ENCODE measurements at regions not wholly inside any gene's neighbourhood (a gene's known extent, or its start where the extent isn't known, plus 50 kb on each side); places are given as distances from the start of the nearest gene placed in this dataset.
"Not testable (repeated sequence)": the region's sequence is repeated elsewhere in the genome, so short reads cannot be mapped to it uniquely, and the experiment has no call there.

DNA sequence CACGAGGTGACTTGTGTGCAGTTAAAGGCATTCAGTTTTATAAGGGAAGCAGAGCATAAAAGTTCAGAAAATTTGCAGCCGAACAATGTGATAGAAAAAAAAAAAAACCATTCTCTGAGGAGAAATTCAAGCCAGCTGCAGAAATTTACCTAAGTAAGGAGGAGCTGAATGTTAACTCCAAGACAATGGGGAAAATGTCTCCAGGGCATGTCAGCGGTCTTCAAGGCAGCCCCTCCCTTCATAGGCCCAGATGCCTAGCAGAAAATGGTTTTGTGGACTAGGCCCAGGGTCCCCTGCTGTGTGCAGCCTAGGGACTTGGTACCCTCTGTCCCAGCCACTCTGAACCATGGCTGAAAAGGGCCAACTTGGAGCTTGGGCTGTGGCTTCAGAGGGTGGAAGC is 1764.0 kb downstream of the C4orf33 start:
- Histone ChIP-seq H3K9ac (ENCODE audit: low read depth in 1 of 2, low read length in 2 of 2) (no peak overlapping the region), H3K27ac (ENCODE audit: low read depth, low read length) (no peak overlapping the region), H3K4me3 (ENCODE audit: low read depth in 1 of 2, low read length in 2 of 2) (no peak overlapping the region), H3K9me3 (ENCODE audit: control insufficient read depth in 1 of 2, low read length in 2 of 2) (peaks cover 0 to 2% of the 10 kb centered on the region in 2 donors), H3K36me3 (ENCODE audit: control insufficient read depth in 1 of 2, insufficient read depth in 2 of 2, low read length in 2 of 2) (no peaks in the 10 kb centered on the region), H3K27me3 (ENCODE audit: control insufficient read depth in 1 of 2, insufficient read depth in 2 of 2, low read length in 2 of 2) (no peaks in the 10 kb centered on the region), H3K4me1 (ENCODE audit: control insufficient read depth in 1 of 2, insufficient read depth in 2 of 2, low read length in 2 of 2) (no peaks in the 10 kb centered on the region)

DNA sequence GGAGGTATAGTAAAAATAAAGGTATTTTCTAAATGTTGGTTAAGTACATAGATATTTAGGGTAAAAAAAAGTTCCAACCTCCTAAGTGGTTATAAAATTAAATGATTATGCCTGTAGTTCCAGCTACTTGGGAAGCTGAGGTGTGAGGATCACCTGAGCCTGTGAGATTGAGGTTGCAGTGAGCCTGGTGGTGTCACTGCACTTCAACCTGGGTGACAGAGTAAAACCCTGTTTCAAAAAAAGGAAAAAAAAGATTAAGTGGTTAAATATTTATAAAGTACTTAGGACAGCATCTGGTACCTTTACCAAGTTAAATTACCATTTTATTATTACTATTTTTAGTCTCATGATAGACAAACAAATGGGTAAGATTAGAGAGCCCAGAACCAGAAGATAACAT is 1801.0 kb downstream of the C4orf33 start:
- no peaks in the 10 kb centered on the region for H3K36me3 ChIP-seq (ENCODE audit: control insufficient read depth in 1 of 2, insufficient read depth in 2 of 2, low read length in 2 of 2)
- H3K27ac ChIP-seq (ENCODE audit: low read depth, low read length): no peak overlapping the region
- no peaks in the 10 kb centered on the region for H3K27me3 ChIP-seq (ENCODE audit: control insufficient read depth in 1 of 2, insufficient read depth in 2 of 2, low read length in 2 of 2)
- H3K4me1 ChIP-seq (ENCODE audit: control insufficient read depth in 1 of 2, insufficient read depth in 2 of 2, low read length in 2 of 2): no peaks in the 10 kb centered on the region
- no peak overlapping the region for H3K9ac ChIP-seq (ENCODE audit: low read depth in 1 of 2, low read length in 2 of 2)
- no peaks in the 10 kb centered on the region for H3K9me3 ChIP-seq (ENCODE audit: control insufficient read depth in 1 of 2, low read length in 2 of 2)
- H3K4me3 ChIP-seq (ENCODE audit: low read depth in 1 of 2, low read length in 2 of 2): no peak overlapping the region

DNA sequence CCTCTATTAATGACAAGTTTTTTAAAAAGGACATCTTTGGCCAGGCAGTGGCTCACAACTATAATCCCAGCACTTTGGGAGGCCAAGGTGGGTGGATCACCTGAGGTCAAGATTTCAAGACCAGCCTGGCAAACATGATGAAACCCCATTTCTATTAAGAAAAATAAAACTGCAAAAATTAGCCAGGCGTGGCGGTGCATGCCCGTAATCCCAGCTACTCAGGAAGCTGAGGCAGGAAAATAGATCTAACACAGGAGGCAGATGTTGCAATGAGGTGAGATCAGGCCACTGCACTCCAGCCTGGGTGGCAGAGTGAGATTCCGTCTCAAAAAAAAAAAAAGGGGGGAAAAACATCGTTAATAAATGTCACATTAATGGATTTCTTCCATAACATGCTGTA is 1805.4 kb downstream of the C4orf33 start:
- H3K9me3 ChIP-seq (ENCODE audit: control insufficient read depth in 1 of 2, low read length in 2 of 2): no peaks in the 10 kb centered on the region

DNA sequence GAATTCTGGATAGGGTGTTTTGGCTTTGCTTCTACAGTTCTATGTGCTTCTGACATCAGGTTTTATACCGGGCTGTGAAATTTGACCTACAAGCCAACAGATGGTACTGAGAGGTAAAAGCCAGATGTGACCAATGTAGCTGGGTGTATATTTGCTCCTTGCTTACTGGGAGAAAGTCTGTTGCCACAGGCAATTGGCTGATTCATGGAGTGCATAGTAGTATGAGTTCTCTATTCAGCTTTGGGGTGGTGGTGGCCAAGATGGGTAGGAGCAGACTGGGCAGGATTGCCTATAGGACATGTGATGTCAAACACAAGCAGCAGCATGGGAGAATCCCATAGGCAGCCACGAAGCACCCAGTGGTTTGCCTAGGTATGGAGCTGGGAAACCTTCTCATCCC is 1827.0 kb downstream of the C4orf33 start:
- H3K9me3 ChIP-seq (ENCODE audit: control insufficient read depth in 1 of 2, low read length in 2 of 2): peaks cover 7 to 19% of the 10 kb centered on the region in 2 donors
- H3K27me3 ChIP-seq (ENCODE audit: control insufficient read depth in 1 of 2, insufficient read depth in 2 of 2, low read length in 2 of 2): no peaks in the 10 kb centered on the region
- no peak overlapping the region for H3K27ac ChIP-seq (ENCODE audit: low read depth, low read length)
- no peak overlapping the region for H3K9ac ChIP-seq (ENCODE audit: low read depth in 1 of 2, low read length in 2 of 2)
- H3K36me3 ChIP-seq (ENCODE audit: control insufficient read depth in 1 of 2, insufficient read depth in 2 of 2, low read length in 2 of 2): no peaks in the 10 kb centered on the region
- no peak overlapping the region for H3K4me3 ChIP-seq (ENCODE audit: low read depth in 1 of 2, low read length in 2 of 2)
- no peaks in the 10 kb centered on the region for H3K4me1 ChIP-seq (ENCODE audit: control insufficient read depth in 1 of 2, insufficient read depth in 2 of 2, low read length in 2 of 2)

More for the DNA sequence above, 1805.4 kb downstream of the C4orf33 start:
- no peaks in the 10 kb centered on the region for H3K4me1 ChIP-seq (ENCODE audit: control insufficient read depth in 1 of 2, insufficient read depth in 2 of 2, low read length in 2 of 2)
- H3K9ac ChIP-seq (ENCODE audit: low read depth in 1 of 2, low read length in 2 of 2): no peak overlapping the region
- no peak overlapping the region for H3K4me3 ChIP-seq (ENCODE audit: low read depth in 1 of 2, low read length in 2 of 2)
- no peaks in the 10 kb centered on the region for H3K36me3 ChIP-seq (ENCODE audit: control insufficient read depth in 1 of 2, insufficient read depth in 2 of 2, low read length in 2 of 2)
- no peaks in the 10 kb centered on the region for H3K27me3 ChIP-seq (ENCODE audit: control insufficient read depth in 1 of 2, insufficient read depth in 2 of 2, low read length in 2 of 2)
- H3K27ac ChIP-seq (ENCODE audit: low read depth, low read length): no peak overlapping the region

DNA sequence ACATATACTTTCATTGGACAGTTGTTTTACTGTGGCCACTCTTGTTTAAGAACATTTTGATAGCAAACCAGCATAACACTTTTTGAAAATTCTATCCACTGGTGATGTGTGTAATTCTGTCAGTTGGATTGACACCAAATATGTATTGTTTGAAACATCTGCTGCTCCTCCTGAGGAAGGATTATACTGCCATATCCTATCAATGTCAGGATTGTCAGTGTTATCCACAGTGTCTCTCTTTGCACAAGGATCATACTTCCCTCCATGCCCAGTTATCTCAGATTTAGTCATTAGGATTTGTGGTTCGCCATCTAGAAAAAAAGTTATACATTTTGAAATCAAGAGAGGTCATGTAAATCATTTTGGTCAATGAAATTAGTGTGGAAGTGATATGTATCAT is 1859.6 kb downstream of the C4orf33 start:
- H3K4me1 ChIP-seq (ENCODE audit: control insufficient read depth in 1 of 2, insufficient read depth in 2 of 2, low read length in 2 of 2): no peaks in the 10 kb centered on the region
- no peak overlapping the region for H3K9ac ChIP-seq (ENCODE audit: low read depth in 1 of 2, low read length in 2 of 2)
- H3K4me3 ChIP-seq (ENCODE audit: low read depth in 1 of 2, low read length in 2 of 2): no peak overlapping the region
- H3K36me3 ChIP-seq (ENCODE audit: control insufficient read depth in 1 of 2, insufficient read depth in 2 of 2, low read length in 2 of 2): no peaks in the 10 kb centered on the region
- H3K27ac ChIP-seq (ENCODE audit: low read depth, low read length): no peak overlapping the region
- H3K27me3 ChIP-seq (ENCODE audit: control insufficient read depth in 1 of 2, insufficient read depth in 2 of 2, low read length in 2 of 2): no peaks in the 10 kb centered on the region
- no peaks in the 10 kb centered on the region for H3K9me3 ChIP-seq (ENCODE audit: control insufficient read depth in 1 of 2, low read length in 2 of 2)

DNA sequence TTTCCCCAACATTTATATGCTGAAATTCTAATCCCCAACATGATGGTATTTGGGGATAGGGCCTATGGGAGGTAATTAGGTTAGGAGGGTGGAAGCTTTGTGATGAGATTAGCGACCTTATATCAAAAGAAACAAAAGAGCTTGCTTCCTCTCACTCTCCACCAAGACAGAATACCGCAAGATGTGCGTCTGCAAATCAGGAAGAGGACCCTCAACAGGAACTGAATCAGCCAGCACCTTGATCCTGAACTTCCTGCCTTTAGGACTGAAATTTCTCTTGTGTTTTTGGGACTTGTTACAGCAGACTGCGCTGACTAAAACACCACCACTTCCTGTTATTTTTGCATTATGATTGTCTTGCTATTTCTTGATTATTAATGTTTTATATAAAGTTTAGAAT is 1889.4 kb downstream of the C4orf33 start:
- H3K4me1 ChIP-seq (ENCODE audit: control insufficient read depth in 1 of 2, insufficient read depth in 2 of 2, low read length in 2 of 2): no peaks in the 10 kb centered on the region
- no peaks in the 10 kb centered on the region for H3K9me3 ChIP-seq (ENCODE audit: control insufficient read depth in 1 of 2, low read length in 2 of 2)
- H3K9ac ChIP-seq (ENCODE audit: low read depth in 1 of 2, low read length in 2 of 2): no peak overlapping the region
- no peaks in the 10 kb centered on the region for H3K36me3 ChIP-seq (ENCODE audit: control insufficient read depth in 1 of 2, insufficient read depth in 2 of 2, low read length in 2 of 2)
- no peak overlapping the region for H3K4me3 ChIP-seq (ENCODE audit: low read depth in 1 of 2, low read length in 2 of 2)
- H3K27me3 ChIP-seq (ENCODE audit: control insufficient read depth in 1 of 2, insufficient read depth in 2 of 2, low read length in 2 of 2): no peaks in the 10 kb centered on the region
- H3K27ac ChIP-seq (ENCODE audit: low read depth, low read length): no peak overlapping the region

DNA sequence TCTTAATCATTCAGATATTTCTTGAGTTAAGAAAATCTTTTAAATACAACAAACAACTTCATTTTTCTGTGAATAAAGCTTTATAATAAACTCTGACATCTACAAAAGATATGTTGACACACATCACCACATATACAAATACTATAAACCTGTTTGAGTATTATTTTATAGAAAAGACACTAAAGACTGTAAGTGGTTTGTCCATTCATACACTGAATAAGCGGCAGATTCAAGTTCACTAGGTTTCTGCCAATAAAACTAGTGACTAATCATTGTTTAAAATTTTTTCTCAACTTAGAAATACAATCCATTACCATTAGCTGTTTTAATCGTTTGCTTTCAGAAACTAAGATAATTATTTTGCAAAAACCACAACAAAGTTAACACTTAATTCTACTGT is 1900.0 kb downstream of the C4orf33 start:
- Histone ChIP-seq H3K27me3 (ENCODE audit: control insufficient read depth in 1 of 2, insufficient read depth in 2 of 2, low read length in 2 of 2) (no peaks in the 10 kb centered on the region), H3K27ac (ENCODE audit: low read depth, low read length) (no peak overlapping the region), H3K9ac (ENCODE audit: low read depth in 1 of 2, low read length in 2 of 2) (no peak overlapping the region), H3K9me3 (ENCODE audit: control insufficient read depth in 1 of 2, low read length in 2 of 2) (no peaks in the 10 kb centered on the region), H3K4me1 (ENCODE audit: control insufficient read depth in 1 of 2, insufficient read depth in 2 of 2, low read length in 2 of 2) (no peaks in the 10 kb centered on the region), H3K4me3 (ENCODE audit: low read depth in 1 of 2, low read length in 2 of 2) (no peak overlapping the region), H3K36me3 (ENCODE audit: control insufficient read depth in 1 of 2, insufficient read depth in 2 of 2, low read length in 2 of 2) (no peaks in the 10 kb centered on the region)

DNA sequence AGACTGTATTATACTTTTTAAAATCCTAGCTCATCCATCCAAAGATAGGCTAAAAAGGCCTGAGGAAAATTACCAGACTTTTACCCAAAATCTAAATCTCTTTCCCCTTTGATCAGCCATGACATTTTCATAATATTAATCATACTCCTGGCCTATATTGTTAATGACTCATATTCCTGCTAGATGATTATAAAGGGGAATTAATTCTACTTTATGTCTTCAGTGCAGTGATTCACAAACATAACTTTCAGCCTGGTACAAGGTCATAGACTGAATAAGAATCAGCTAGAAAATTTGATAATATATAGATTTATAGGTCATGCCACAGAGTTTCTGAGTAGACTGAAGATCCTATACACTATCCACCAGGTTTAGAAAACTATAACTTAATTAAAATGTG is 1905.4 kb downstream of the C4orf33 start:
- Histone ChIP-seq H3K4me3 (ENCODE audit: low read depth in 1 of 2, low read length in 2 of 2) (no peak overlapping the region), H3K27me3 (ENCODE audit: control insufficient read depth in 1 of 2, insufficient read depth in 2 of 2, low read length in 2 of 2) (no peaks in the 10 kb centered on the region), H3K27ac (ENCODE audit: low read depth, low read length) (no peak overlapping the region), H3K36me3 (ENCODE audit: control insufficient read depth in 1 of 2, insufficient read depth in 2 of 2, low read length in 2 of 2) (no peaks in the 10 kb centered on the region), H3K9me3 (ENCODE audit: control insufficient read depth in 1 of 2, low read length in 2 of 2) (no peaks in the 10 kb centered on the region), H3K4me1 (ENCODE audit: control insufficient read depth in 1 of 2, insufficient read depth in 2 of 2, low read length in 2 of 2) (no peaks in the 10 kb centered on the region), H3K9ac (ENCODE audit: low read depth in 1 of 2, low read length in 2 of 2) (no peak overlapping the region)

DNA sequence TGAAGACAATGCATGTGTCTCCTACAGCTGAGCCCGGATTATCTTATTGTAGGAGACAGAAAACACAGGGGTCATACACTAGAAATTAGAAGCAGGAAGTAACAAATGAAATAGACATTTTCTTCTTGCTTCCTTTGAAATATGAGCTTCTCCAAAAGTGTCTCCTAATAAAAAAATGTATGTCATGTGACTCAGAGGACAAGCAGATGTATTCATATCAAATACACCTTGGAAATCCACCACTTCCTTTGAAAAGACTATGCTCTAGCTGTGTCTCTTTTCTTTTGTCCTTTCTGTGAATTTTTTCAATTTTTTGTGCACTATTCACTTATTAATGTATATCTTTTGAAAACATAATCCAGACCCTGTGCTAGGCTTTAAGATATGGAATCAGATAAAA is 1906.2 kb downstream of the C4orf33 start:
- Histone ChIP-seq H3K9me3 (ENCODE audit: control insufficient read depth in 1 of 2, low read length in 2 of 2) (no peaks in the 10 kb centered on the region), H3K4me3 (ENCODE audit: low read depth in 1 of 2, low read length in 2 of 2) (no peak overlapping the region), H3K27me3 (ENCODE audit: control insufficient read depth in 1 of 2, insufficient read depth in 2 of 2, low read length in 2 of 2) (no peaks in the 10 kb centered on the region), H3K27ac (ENCODE audit: low read depth, low read length) (no peak overlapping the region), H3K36me3 (ENCODE audit: control insufficient read depth in 1 of 2, insufficient read depth in 2 of 2, low read length in 2 of 2) (no peaks in the 10 kb centered on the region), H3K4me1 (ENCODE audit: control insufficient read depth in 1 of 2, insufficient read depth in 2 of 2, low read length in 2 of 2) (no peaks in the 10 kb centered on the region), H3K9ac (ENCODE audit: low read depth in 1 of 2, low read length in 2 of 2) (no peak overlapping the region)

DNA sequence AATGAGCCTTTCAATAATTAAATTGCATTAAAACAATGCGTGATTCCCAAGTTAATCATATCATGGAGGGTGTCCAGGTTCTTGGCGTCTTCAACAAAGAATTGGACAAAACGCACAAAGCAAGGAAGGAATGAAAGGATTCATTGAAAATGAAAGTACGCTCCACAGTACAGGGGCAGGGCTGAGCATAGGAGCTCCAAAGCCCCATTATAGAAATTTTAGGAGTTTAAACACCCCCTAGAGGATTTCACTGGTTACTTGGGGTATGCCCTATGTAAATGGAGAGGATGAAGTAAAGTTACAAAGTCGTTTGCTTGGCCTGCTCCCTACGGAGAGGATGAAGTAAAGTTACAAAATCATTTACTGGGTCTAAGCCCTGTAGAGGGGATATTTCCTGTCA is 1910.4 kb downstream of the C4orf33 start:
- Histone ChIP-seq H3K9ac (ENCODE audit: low read depth in 1 of 2, low read length in 2 of 2) (no peak overlapping the region), H3K4me3 (ENCODE audit: low read depth in 1 of 2, low read length in 2 of 2) (no peak overlapping the region), H3K4me1 (ENCODE audit: control insufficient read depth in 1 of 2, insufficient read depth in 2 of 2, low read length in 2 of 2) (no peaks in the 10 kb centered on the region), H3K9me3 (ENCODE audit: control insufficient read depth in 1 of 2, low read length in 2 of 2) (peaks cover 0 to 13% of the 10 kb centered on the region in 2 donors), H3K36me3 (ENCODE audit: control insufficient read depth in 1 of 2, insufficient read depth in 2 of 2, low read length in 2 of 2) (no peaks in the 10 kb centered on the region), H3K27me3 (ENCODE audit: control insufficient read depth in 1 of 2, insufficient read depth in 2 of 2, low read length in 2 of 2) (no peaks in the 10 kb centered on the region), H3K27ac (ENCODE audit: low read depth, low read length) (no peak overlapping the region)

DNA sequence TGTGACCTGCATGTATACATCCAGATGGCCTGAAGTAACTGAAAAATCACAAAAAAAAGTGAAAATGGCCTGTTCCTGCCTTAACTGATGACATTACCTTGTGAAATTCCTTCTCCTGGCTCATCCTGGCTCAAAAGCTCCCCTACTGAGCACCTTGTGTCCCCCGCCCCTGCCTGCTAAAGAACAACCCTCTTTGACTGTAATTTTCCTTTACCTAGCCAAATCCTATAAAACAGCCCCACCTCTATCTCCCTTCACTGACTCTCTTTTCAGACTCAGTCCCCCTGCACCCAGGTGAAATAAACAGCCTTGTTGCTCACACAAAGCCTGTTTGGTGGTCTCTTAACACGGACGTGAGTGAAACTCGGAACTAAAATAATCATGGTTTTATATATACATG is 1916.0 kb downstream of the C4orf33 start:
- H3K27ac ChIP-seq (ENCODE audit: low read depth, low read length); H3K36me3 ChIP-seq (ENCODE audit: control insufficient read depth in 1 of 2, insufficient read depth in 2 of 2, low read length in 2 of 2); H3K4me1 ChIP-seq (ENCODE audit: control insufficient read depth in 1 of 2, insufficient read depth in 2 of 2, low read length in 2 of 2); H3K27me3 ChIP-seq (ENCODE audit: control insufficient read depth in 1 of 2, insufficient read depth in 2 of 2, low read length in 2 of 2); H3K9ac ChIP-seq (ENCODE audit: low read depth in 1 of 2, low read length in 2 of 2); H3K4me3 ChIP-seq (ENCODE audit: low read depth in 1 of 2, low read length in 2 of 2): not testable (repeated sequence)
- H3K9me3 ChIP-seq (ENCODE audit: control insufficient read depth in 1 of 2, low read length in 2 of 2): peaks cover 0 to 14% of the 10 kb centered on the region in 2 donors
